A549 (cell line): ENCODE measurements at regions not wholly inside any gene's neighbourhood (a gene's known extent, or its start where the extent isn't known, plus 50 kb on each side); places are given as distances from the start of the nearest gene placed in this dataset.

Experiments
- ATAC-seq, 2 experiments: fragments of 200-7000 bp in 1 of 2; fragments of >200 bp in 1 of 2; cut with Nextera tagmentation in 1 of 2; cut with Tn5 transposase in 1 of 2; 3 replicates each; pipeline versions ENCODE4 v1.8.0 to v1.9.1; 2018 to 2020; ENCODE audit warnings: mild to moderate bottlenecking in 1 of 2, moderate library complexity in 1 of 2
- CTCF ChIA-PET: fragments of 300-600 bp; sonication (Branson Sonifier 250); formaldehyde crosslinking; extraction: SDS; loops from one replicate; lab custom pipeline; 2021; ENCODE audit warnings: antibody characterized with exemption, inconsistent platforms; lab: Yijun Ruan, JAX
- POLR2A ChIA-PET: fragments of 350-600 bp; formaldehyde crosslinking; extraction: SDS; loops from one replicate; lab custom pipeline; 2021; ENCODE audit warnings: antibody characterized with exemption, inconsistent platforms; lab: Yijun Ruan, JAX
- DNase-seq, 2 experiments: peaks; one replicate each; pipeline versions ENCODE4 v3.0.0 to v3.0.0-alpha.2; 2011 to 2016; ENCODE audit warnings: low read depth in 1 of 2, low spot score in 1 of 2
- FAIRE-seq: peaks from 2 replicates; lab custom pipeline; 2011; peaks lifted over from hg19 to GRCh38; lab: Jason Lieb, UNC
- H3K27ac ChIP-seq, 2 experiments: fragments of >200 bp; sonication (Bioruptor Twin); formaldehyde crosslinking; 3 replicates each; pipeline ENCODE4 v1.5.1; 2016 to 2017
- H3K4me1 ChIP-seq: fragments of >200 bp; sonication (Bioruptor Twin); formaldehyde crosslinking; 3 replicates; pipeline ENCODE4 v1.6.1; 2016
- H3K4me2 ChIP-seq: fragments of >200 bp; sonication (Bioruptor Twin); formaldehyde crosslinking; 3 replicates; pipeline ENCODE4 v1.6.1; 2016
- H3K4me3 ChIP-seq: fragments of >200 bp; sonication (Bioruptor Twin); formaldehyde crosslinking; 3 replicates; pipeline ENCODE4 v1.5.1; 2016
- H3K9me3 ChIP-seq: fragments of >200 bp; sonication (Bioruptor Twin); formaldehyde crosslinking; 3 replicates; pipeline ENCODE4 v1.6.1; 2016
- BHLHE40 ChIP-seq: IDR thresholded peaks from 2 replicates; pipeline ENCODE4 v1.6.1; 2012; ENCODE audit warnings: low read depth, low read length, inconsistent platforms
- CEBPB ChIP-seq, 2 experiments: fragments of >200 bp in 1 of 2; sonication (Bioruptor Twin) in 1 of 2; formaldehyde crosslinking in 1 of 2; IDR thresholded peaks; 2 replicates each; pipeline ENCODE4 v1.6.1; 2012 to 2016
- EHF ChIP-seq: fragments of 250-450 bp; sonication (Bioruptor Pico); IDR thresholded peaks from 2 replicates; pipeline ENCODE4 v1.5.0; 2020; ENCODE audit warnings: mild to moderate bottlenecking
- EP300 ChIP-seq, 2 experiments: fragments of >200 bp; sonication (Bioruptor Twin); formaldehyde crosslinking; IDR thresholded peaks; 2 replicates in 1 of 2; 3 replicates in 1 of 2; pipeline ENCODE4 v1.6.1; 2016 to 2017
- FOSL2 ChIP-seq, 2 experiments: fragments of 450-650 bp in 1 of 2; fragments of >200 bp in 1 of 2; sonication (Bioruptor Twin) in 1 of 2; formaldehyde crosslinking; IDR thresholded peaks; 2 replicates each; pipeline versions ENCODE4 v1.5.0 to v1.6.1; 2016 to 2020; ENCODE audit warnings: mild to moderate bottlenecking in 1 of 2, moderate library complexity in 1 of 2
- GATA3 ChIP-seq: IDR thresholded peaks from 2 replicates; pipeline ENCODE4 v1.6.1; 2012; ENCODE audit warnings: borderline replicate concordance
- HOXB5 ChIP-seq: fragments of 250-450 bp; sonication (Bioruptor Pico); IDR thresholded peaks from 2 replicates; pipeline ENCODE4 v1.5.0; 2020; ENCODE audit warnings: mild to moderate bottlenecking, moderate library complexity
- KDM5A ChIP-seq: fragments of 200-600 bp; sonication (generic); IDR thresholded peaks from 2 replicates; pipeline ENCODE4 v1.6.1; 2016; ENCODE audit warnings: antibody characterized with exemption, mild to moderate bottlenecking
- MAFK ChIP-seq: fragments of 450-650 bp; IDR thresholded peaks from 2 replicates; pipeline ENCODE4 v1.6.1; 2014; ENCODE audit not compliant: partially characterized antibody
- PHF8 ChIP-seq: fragments of 200-600 bp; sonication (generic); IDR thresholded peaks from 2 replicates; pipeline ENCODE4 v1.6.1; 2016; ENCODE audit warnings: low read depth, mild to moderate bottlenecking, antibody characterized with exemption, moderate library complexity, borderline replicate concordance
- RARB ChIP-seq: fragments of 250-450 bp; sonication (Bioruptor Pico); IDR thresholded peaks from 2 replicates; pipeline ENCODE4 v1.8.0; 2021; ENCODE audit warnings: mild to moderate bottlenecking, moderate library complexity
- RCOR1 ChIP-seq: fragments of 150-350 bp; IDR thresholded peaks from 2 replicates; pipeline ENCODE4 v1.6.1; 2014; ENCODE audit warnings: antibody characterized with exemption, low read length, low read depth
- RFX5 ChIP-seq: fragments of 450-650 bp; IDR thresholded peaks from 2 replicates; pipeline ENCODE4 v1.7.1; 2014; ENCODE audit warnings: antibody characterized with exemption, mild to moderate bottlenecking, moderate library complexity
- RNF2 ChIP-seq: fragments of 200-600 bp; sonication (generic); IDR thresholded peaks from 2 replicates; pipeline ENCODE4 v1.6.1; 2016; ENCODE audit warnings: low read depth, mild to moderate bottlenecking, antibody characterized with exemption, moderate library complexity, borderline replicate concordance
- TP53 ChIP-seq: fragments of 250-450 bp; sonication (Bioruptor Pico); IDR thresholded peaks from 2 replicates; pipeline ENCODE4 v1.5.0; 2021; ENCODE audit warnings: mild to moderate bottlenecking, moderate library complexity
- ZC3H11A ChIP-seq: fragments of 450-650 bp; IDR thresholded peaks from 2 replicates; pipeline ENCODE4 v1.6.1; 2014; ENCODE audit warnings: antibody characterized with exemption, mild to moderate bottlenecking
- ZSCAN20 ChIP-seq: fragments of 250-450 bp; sonication (Bioruptor Pico); IDR thresholded peaks from 2 replicates; pipeline ENCODE4 v1.8.0; 2022; ENCODE audit warnings: mild to moderate bottlenecking, moderate library complexity
- WGBS: methylation state at CpG from one replicate; pipeline ENCODE4 v1.1.6; 2017; ENCODE audit errors: missing lambda C conversion rate; 5-methylcytosine and 5-hydroxymethylcytosine counted together
- TF ChIP-seq, protein P1 (sequence below): IDR thresholded peaks from 2 replicates; pipeline ENCODE4 v1.6.1; 2012
- TF ChIP-seq, protein P2 (sequence below): fragments of 200-600 bp; sonication (generic); IDR thresholded peaks from 2 replicates; pipeline ENCODE4 v1.6.1; 2016; ENCODE audit warnings: antibody characterized with exemption, mild to moderate bottlenecking, moderate library complexity
- TF ChIP-seq, protein P3 (sequence below): fragments of 250-450 bp; sonication (Bioruptor Pico); IDR thresholded peaks from 2 replicates; pipeline ENCODE4 v1.5.0; 2021; ENCODE audit warnings: mild to moderate bottlenecking, moderate library complexity, borderline replicate concordance
- TF ChIP-seq, protein P4 (sequence below): fragments of >200 bp; sonication (Bioruptor Twin); formaldehyde crosslinking; IDR thresholded peaks from 2 replicates; pipeline ENCODE4 v1.6.1; 2016

DNA sequence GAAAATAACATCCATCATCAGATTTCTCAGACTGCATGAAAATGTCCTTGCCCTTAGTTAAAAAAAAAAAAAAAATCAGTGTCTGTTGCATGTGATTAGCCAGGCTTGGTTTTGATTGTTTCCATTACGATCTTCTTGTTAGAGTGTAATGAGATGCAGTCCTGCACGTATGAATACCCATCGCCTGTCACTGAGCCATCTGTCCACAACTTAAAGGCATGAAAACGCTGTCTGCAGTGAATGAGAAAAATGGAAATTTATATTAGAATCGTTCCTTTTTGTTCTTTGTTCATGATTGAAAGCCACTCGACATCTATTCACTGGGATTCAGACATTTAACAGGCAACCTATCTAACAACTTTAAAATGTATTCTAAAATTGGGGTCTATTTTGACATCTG is 521.7 kb upstream of the SPHKAP start:
- no peak overlapping the region for H3K4me2 ChIP-seq
- CTCF ChIA-PET, result no interaction called here
- POLR2A ChIA-PET, result no interaction called here
- WGBS, result 13% methylated on average over 6 of the region's 6 CpGs
- no peak overlapping the region for H3K27ac ChIP-seq
- no peak overlapping the region for H3K4me3 ChIP-seq
- FAIRE-seq, result no peak
- ATAC-seq, result no peak
- TF ChIP-seq CEBPB (IDR thresholded peaks at IDR 0.05), result no peak
- no peak for TF ChIP-seq EP300 (IDR thresholded peaks at IDR 0.05)
- TF ChIP-seq EHF (CRISPR knock-in tag), result no peak
- no peak for TF ChIP-seq RCOR1
- TF ChIP-seq BHLHE40, result no peak
- TF ChIP-seq, protein P1, sequence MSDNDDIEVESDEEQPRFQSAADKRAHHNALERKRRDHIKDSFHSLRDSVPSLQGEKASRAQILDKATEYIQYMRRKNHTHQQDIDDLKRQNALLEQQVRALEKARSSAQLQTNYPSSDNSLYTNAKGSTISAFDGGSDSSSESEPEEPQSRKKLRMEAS, result no peak
- TF ChIP-seq HOXB5 (CRISPR knock-in tag), result no peak
- no peak for TF ChIP-seq RARB (CRISPR knock-in tag)
- TF ChIP-seq ZSCAN20 (CRISPR knock-in tag), result no peak
- no peak for TF ChIP-seq KDM5A
- no peak for TF ChIP-seq FOSL2 (IDR thresholded peaks at IDR 0.05)
- TF ChIP-seq FOSL2 (CRISPR knock-in tag; IDR thresholded peaks at IDR 0.05), result no peak
- no peak for TF ChIP-seq RFX5
- no peak for TF ChIP-seq GATA3
- no peak for TF ChIP-seq ZC3H11A
- no peak for TF ChIP-seq RNF2
- no peaks in the 10 kb centered on the region for H3K4me1 ChIP-seq
- no peak for DNase-seq
- no peaks in the 10 kb centered on the region for H3K9me3 ChIP-seq

DNA sequence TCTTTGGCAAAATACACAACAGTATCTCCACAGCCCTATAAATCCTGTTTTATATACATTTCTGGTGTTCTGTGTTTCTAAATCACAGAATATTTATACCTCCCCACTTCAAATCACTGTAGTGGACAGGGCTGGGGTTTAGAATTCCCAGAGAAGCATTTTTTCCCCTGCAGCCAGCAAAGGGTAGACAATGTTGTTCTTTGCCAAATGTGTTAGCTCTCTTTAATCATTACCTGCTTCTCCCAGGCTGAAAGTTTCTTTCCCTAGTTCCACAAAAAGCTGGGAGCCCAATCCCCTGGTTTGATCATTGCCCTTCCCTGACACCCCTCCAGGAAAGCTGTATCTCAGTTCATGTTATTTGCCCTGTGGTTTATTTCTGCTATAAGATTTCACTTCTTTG is 520.0 kb upstream of the SPHKAP start:
- CTCF ChIA-PET, result no interaction called here
- no peak for ATAC-seq
- no peak for FAIRE-seq
- Histone ChIP-seq H3K27ac (no peak overlapping the region), H3K9me3 (no peaks in the 10 kb centered on the region), H3K4me2 (no peak overlapping the region), H3K4me1 (no peaks in the 10 kb centered on the region), H3K4me3 (no peak overlapping the region)
- TF ChIP-seq, protein P2, sequence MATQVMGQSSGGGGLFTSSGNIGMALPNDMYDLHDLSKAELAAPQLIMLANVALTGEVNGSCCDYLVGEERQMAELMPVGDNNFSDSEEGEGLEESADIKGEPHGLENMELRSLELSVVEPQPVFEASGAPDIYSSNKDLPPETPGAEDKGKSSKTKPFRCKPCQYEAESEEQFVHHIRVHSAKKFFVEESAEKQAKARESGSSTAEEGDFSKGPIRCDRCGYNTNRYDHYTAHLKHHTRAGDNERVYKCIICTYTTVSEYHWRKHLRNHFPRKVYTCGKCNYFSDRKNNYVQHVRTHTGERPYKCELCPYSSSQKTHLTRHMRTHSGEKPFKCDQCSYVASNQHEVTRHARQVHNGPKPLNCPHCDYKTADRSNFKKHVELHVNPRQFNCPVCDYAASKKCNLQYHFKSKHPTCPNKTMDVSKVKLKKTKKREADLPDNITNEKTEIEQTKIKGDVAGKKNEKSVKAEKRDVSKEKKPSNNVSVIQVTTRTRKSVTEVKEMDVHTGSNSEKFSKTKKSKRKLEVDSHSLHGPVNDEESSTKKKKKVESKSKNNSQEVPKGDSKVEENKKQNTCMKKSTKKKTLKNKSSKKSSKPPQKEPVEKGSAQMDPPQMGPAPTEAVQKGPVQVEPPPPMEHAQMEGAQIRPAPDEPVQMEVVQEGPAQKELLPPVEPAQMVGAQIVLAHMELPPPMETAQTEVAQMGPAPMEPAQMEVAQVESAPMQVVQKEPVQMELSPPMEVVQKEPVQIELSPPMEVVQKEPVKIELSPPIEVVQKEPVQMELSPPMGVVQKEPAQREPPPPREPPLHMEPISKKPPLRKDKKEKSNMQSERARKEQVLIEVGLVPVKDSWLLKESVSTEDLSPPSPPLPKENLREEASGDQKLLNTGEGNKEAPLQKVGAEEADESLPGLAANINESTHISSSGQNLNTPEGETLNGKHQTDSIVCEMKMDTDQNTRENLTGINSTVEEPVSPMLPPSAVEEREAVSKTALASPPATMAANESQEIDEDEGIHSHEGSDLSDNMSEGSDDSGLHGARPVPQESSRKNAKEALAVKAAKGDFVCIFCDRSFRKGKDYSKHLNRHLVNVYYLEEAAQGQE, result no peak
- TF ChIP-seq, protein P3, sequence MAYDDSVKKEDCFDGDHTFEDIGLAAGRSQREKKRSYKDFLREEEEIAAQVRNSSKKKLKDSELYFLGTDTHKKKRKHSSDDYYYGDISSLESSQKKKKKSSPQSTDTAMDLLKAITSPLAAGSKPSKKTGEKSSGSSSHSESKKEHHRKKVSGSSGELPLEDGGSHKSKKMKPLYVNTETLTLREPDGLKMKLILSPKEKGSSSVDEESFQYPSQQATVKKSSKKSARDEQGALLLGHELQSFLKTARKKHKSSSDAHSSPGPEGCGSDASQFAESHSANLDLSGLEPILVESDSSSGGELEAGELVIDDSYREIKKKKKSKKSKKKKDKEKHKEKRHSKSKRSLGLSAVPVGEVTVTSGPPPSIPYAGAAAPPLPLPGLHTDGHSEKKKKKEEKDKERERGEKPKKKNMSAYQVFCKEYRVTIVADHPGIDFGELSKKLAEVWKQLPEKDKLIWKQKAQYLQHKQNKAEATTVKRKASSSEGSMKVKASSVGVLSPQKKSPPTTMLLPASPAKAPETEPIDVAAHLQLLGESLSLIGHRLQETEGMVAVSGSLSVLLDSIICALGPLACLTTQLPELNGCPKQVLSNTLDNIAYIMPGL (CRISPR knock-in tag), result no peak
- no peak for TF ChIP-seq MAFK
- no peak for TF ChIP-seq TP53 (CRISPR knock-in tag)
- TF ChIP-seq, protein P4, sequence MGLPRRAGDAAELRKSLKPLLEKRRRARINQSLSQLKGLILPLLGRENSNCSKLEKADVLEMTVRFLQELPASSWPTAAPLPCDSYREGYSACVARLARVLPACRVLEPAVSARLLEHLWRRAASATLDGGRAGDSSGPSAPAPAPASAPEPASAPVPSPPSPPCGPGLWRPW, result no peak
- no peak for TF ChIP-seq KDM5A
- TF ChIP-seq PHF8, result no peak
- TF ChIP-seq BHLHE40, result no peak
- POLR2A ChIA-PET, result no interaction called here
- no peak for DNase-seq
